Posterior cingulate gyrus (tissue), 11 donors: ENCODE measurements at regions not wholly inside any gene's neighbourhood (a gene's known extent, or its start where the extent isn't known, plus 50 kb on each side); places are given as distances from the start of the nearest gene placed in this dataset.

ENCODE experiments used
- DNase-seq, 10 donors: peaks; one replicate each; pipeline versions ENCODE4 v3.0.0 to v3.0.0-alpha.2; 2020 to 2021; ENCODE audit warnings: mixed read lengths in 3 of 10
- intact Hi-C: fragments of 100-400 bp; cut with DNase I; formaldehyde crosslinking; loops from one replicate; pipeline ENCODE4 v1.15.1; 2023

GRCh38 chr15:88403351-88403791, 63.8 kb downstream of the MRPL46 start:
- intact Hi-C loops, result no loop called here
- no peak for DNase-seq

DNA sequence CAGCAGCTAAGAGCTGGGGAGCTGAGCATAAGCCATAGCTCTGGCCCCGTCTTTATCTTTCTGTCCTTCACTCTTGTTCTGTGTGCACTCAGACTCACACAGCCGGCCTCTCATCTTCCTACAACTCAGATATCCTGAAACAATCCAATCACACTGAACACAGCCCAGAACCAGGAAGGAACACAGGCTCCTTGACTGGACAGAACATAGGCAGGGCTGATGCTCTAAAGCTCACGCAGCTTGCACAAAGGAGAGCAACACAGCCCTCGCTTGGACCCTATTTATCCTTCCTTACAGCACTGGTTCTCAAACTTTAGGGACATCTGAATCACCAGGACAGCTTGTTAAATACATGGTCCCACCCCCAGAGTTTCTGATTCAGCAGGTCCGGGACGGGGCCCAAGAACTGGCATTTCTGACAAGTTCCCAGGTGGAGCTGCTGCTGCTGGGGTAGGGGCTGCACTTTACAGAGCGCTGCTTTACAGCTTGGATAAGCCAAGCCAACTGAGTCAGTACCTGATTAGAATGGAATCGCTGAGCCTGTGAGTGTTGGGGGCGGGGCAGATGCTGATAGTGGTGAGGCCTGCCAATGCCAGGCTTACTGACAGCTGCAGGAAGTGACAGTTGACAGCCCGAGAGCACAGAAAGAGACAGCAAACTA, 65.1 kb downstream of the MRPL46 start:
- DNase-seq, result peak in 9 of 10 donors; percentile 15 to 90 (median 57)
- intact Hi-C loops, result no loop called here

DNA sequence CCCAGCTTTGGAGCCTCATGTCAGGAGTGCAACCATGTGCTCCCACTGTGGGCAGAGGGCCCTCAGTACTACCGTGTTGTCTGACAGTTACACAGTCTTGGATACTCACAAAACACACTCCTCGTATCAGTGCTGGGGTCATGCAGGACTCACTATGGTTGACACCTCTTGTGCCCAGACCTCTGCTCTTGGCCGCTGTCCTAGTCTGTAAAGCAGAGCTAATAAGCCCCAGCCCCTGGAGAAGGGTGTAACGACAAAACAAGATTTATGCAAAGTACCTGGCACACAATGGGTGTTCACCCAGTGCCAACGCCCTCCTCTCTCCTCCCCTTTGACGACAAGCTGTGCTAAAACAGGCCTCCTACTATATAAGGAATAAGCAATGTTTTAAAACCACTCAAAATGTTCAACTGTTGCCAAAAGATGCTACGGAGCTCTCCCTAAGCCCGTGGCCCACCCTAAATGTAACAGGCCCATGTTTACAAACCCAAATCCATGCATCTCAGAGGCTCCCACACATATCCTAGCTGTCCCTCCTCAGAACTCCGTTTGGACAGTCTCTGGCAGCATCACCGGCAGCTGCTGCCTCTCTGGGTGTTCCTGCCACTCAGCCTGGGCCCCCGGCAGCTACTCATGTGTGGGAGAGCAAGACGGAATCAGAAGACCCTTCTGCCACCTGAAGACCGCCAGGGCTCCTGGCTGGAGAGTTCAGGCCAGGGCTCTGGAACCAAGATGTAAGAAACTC, 65.8 kb downstream of the MRPL46 start:
- peak in 7 of 10 donors; percentile 17 to 90 (median 47) for DNase-seq
- intact Hi-C loops, result no loop called here

GRCh38 chr15:88400591-88401250, 66.5 kb downstream of the MRPL46 start:
- intact Hi-C loops, result no loop called here
- no peak for DNase-seq

GRCh38 chr15:88400084-88400483, 67.1 kb downstream of the MRPL46 start:
- intact Hi-C loops, result no loop called here

GRCh38 chr15:88399021-88399685, 68.0 kb downstream of the MRPL46 start:
- no peak for DNase-seq
- intact Hi-C loops, result no loop called here

More at GRCh38 chr15:88400084-88400483, 67.1 kb downstream of the MRPL46 start:
- DNase-seq, result no peak

DNA sequence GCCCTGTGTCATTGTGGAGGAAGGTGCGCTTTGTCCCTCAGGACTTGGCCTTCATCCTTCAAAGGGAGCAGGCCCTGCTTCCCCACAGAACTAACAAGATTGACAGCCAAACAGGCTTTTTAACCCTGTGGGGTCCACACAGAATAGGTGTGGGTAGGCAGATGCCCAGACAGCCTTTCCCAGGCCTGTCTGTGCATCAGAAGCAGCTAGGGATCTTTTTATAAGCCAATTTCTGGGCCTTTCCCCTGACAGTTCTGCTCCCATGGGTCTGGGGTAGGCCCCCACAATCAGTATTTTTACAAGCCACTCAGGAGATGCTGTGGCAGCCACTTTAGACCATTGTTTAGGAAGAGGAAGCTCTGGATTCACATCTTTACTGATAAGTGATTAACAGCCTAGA, 69.2 kb downstream of the MRPL46 start:
- intact Hi-C loops, result no loop called here
- DNase-seq, result no peak

- DNase-seq, result no peak
- intact Hi-C loops, result no loop called here
These were observed 69.7 kb downstream of the MRPL46 start for GRCh38 chr15:88397506-88397905.

DNA sequence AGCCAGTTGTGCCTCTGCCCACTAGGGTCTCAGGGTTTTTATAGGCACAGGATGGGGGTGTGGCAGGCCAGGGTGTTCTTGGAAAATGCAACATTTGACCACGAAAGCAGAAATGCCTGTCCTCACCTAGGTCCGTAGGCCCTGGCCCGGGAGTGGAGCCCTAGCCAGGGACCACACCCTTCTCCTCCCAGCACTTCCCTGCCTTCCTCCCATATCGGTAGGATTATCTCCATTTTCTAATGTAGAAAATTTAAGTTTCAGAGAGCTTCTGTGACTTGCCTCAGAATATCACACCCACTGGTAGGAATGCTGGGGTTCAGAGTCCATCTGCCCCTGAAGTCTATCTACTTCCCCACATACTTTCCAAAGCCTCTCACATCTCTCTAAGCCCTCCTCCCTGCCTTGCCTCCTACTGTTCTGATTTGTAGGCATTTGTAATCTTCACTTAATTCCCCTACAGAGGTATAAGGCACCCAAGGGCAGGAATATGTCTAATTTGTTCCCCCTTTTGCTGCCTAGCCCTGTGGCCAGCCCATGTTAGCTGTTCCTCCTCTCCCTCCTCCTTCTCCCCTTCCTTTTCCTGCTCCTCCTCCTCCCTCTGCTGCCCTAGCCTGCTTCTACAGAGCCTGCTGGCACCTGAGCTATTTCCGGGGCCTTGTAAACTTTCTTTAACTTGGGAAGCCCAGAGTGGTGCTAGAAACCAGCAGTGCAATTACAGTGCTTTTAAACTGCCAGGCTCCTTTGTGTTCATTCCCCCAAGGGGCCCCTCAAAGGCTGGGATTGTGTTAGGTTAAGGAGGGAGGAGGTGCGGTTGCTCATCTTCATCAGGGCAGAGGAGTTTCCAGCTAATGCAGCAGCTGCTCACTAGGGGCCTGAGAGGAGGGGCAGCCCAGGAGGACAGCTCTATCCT, 71.1 kb downstream of the MRPL46 start:
- DNase-seq, result no peak
- intact Hi-C loops, result no loop called here

DNA sequence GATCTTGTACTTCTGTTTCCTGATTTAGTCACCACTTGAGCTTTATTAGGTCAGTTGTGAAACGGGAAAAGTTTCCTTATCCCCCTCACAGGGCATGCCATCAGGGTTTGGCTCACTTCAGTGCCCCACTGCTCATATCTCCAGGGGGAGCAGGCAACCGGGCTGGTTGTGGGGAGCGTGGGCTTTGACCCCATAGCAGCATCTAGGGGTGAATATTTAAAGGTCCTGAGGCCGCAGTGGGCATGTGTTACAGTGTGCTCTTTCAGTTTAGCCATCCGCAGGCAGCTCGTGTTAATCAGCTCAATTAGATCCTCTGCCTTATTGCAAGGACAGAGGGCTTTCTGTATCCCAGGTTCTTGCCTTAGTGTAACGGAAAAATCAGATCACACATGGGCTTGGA, 71.9 kb downstream of the MRPL46 start:
- DNase-seq, result no peak
- intact Hi-C loops, result no loop called here

GRCh38 chr15:88394553-88395145, 72.5 kb downstream of the MRPL46 start:
- intact Hi-C loops, result no loop called here
- DNase-seq, result no peak

GRCh38 chr15:88393719-88394519, 73.3 kb downstream of the MRPL46 start:
- intact Hi-C loops, result no loop called here
- DNase-seq, result no peak

- peak in 1 of 10 donors; percentile 30 for DNase-seq
- intact Hi-C loops, result no loop called here
These were observed 75.5 kb downstream of the MRPL46 start for GRCh38 chr15:88391700-88392099.

DNA sequence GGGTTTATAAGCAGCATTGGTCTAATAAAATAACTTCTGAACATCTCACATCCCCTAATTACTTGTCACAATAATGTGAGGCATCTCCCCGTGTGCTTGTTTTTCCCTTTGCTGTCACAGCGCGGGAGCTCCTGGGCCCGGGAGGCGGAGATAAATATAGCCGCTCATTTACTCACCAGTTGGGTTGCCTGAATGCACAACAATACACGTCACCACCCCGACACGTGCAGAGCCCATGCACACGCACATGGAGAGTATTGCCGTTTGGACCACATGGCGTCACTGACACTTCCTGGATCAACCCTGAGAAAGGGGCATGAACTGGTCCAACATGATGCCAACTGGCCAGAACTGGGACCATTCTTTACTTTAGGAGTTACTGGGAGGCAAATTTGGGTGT, 76.2 kb downstream of the MRPL46 start:
- intact Hi-C loops, result no loop called here
- peak in 6 of 10 donors; percentile 33 to 89 (median 62) for DNase-seq

- intact Hi-C loops, result no loop called here
These were observed 76.9 kb downstream of the MRPL46 start for GRCh38 chr15:88390164-88390901.

DNA sequence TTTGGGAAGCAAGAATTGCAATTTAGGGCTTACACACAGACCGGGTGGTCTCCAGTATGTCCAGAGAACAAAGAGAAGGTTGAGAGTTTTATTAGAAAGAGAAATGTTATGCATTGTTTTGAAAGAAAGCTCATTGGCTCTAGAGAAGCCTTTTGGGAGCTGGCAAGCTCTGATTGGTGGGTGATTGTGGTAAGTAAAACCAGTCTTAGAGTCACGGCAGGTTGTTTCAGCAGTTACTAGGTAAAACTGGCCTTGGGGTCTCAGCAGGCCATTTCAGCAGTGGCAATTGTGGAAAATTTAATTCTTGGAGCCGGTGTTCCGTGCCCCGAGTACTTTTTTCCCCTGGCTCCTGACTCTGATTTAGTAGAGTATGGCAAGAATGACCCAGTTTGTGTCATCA, 78.1 kb downstream of the MRPL46 start:
- intact Hi-C loops, result no loop called here
- no peak for DNase-seq

More at GRCh38 chr15:88390164-88390901, 76.9 kb downstream of the MRPL46 start:
- DNase-seq, result no peak

DNA sequence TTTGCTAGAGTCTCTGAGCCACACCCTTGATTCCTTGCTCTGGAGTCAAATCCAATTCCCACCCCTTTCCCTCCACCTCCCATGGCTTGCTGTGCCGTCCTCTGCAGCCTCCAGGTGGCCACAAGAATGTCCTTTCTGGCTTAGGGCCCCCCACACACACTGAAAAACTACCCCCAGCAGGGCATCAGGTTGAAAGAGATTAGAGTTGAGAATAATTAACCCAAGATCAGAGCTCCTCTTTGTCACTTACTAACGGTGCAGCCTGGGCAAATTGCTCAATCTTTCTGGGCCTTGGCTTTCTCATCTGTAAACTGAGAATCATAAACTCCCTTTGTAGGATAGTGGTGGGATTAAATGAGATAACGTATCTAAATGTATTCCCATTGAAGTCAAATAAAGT, 78.5 kb downstream of the MRPL46 start:
- no peak for DNase-seq
- intact Hi-C loops, result no loop called here

DNA sequence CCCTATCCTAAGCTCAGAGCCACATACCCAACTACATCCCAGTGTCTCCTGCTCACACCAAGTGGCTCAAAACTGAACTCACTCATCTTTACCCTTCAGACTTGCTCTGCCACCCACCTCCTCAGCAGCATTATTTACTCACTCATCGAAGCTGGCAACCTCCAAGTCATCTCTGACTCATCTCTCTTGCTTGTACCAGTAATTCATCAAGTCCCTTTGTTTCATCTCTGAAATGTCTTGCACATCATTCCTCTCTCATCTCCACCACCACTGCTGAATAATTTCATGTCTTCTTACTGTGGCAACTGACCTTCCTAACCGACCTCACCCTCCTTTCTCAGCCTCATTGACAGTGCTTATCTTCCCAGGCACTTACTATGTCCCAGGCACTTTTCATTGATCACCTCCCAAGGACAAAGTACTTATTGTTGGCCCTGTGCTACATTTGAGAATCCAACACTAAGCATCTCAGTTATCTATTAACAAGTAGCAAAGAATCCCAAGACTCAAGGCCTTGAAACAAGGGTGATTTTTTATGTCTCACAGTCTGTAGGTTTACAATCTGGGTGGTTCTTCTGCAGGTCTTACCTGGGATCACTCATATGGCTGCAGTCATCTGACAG, 82.0 kb downstream of the MRPL46 start:
- intact Hi-C loops, result no loop called here

More for the DNA sequence above, 82.0 kb downstream of the MRPL46 start:
- no peak for DNase-seq
